ENCODE measurements at regions not wholly inside any gene's neighbourhood (a gene's known extent, or its start where the extent isn't known, plus 50 kb on each side); places are given as distances from the start of the nearest gene placed in this dataset.
A peak's percentile ranks its signal among the peaks of the same experiment; 100 is the strongest.

DNA sequence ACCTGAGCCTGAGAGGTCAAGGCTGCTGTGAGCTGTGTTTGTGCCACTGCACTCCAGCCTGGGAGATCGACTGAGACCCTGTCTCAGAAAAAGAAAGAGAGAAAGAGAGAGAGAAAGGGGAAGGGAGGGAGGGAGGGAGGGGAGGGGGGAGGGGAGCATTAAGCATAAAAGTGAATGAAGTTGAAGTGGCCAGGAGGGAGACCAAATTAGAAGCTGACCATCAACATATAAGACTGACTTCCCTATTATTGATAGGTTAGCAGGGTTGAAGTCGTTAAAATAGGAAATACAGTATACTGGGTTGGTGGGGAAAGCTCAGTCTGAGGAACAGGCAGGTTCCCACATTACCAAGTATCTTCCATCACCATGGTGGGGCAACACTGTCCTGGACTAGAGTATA is 117.1 kb upstream of the MKLN1 start:
- no peak for DNase-seq (ENCODE audit: low read depth in 2 of 2)

DNA sequence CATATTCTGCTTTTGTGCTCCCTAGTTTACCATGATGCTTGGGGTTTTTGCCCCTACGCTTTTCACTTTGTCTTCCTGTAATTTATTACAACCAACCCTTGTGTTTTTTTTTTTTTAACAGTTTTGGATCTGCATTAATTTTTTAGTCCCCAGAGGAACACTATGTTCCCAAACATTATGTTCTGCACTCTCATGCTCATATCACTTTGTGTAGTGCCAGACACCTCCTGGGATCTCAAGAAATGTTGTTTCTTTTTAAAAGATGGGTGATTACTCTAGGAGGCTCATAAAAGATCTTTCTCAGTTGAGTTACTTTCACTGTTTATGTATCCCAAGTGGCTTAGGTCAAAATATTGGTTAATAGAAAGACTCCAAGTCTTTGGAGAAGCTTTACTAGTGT is 116.2 kb upstream of the MKLN1 start:
- no peak for DNase-seq (ENCODE audit: low read depth in 2 of 2)

DNA sequence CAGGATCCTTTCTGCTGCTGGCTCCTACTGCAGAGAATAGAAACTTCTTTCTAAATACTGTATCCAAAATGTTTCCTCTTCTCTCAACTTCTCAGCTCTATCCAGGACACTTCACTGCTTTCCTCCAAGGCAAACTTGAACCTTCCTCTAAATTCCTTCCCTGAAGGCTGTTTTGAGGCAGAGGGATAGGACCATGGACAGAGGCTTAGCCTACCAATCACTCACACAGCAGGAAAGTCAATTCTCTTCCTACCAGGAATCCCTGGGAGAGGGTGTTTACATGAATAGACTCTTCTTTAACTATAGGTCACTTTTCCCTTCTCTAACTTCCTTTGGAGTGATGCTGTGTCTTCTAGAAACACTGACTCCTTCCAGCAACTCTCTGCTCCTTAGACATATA is 115.6 kb upstream of the MKLN1 start:
- peak; percentile 40 to 46 for DNase-seq (ENCODE audit: low read depth in 2 of 2)

DNA sequence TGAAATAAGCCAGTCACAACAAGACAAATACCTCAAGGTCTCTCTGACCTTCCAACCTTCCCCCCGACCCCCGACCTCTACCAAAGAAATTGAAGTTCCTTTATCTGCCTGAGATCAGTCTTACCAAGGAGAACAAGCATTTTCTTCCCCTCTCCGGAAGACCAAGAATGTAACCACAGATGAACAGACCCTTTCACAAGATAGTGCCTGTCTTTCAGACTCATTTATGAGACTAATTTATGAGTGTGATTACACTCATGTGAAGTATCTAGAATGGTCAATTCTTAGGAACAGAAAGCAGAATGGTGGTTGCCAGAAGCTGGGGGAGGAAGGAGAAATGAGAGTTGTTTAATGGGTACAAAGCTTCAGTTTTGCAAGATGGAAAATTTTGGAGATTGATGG is 108.9 kb upstream of the MKLN1 start:
- no peak for DNase-seq (ENCODE audit: low read depth in 2 of 2)

DNA sequence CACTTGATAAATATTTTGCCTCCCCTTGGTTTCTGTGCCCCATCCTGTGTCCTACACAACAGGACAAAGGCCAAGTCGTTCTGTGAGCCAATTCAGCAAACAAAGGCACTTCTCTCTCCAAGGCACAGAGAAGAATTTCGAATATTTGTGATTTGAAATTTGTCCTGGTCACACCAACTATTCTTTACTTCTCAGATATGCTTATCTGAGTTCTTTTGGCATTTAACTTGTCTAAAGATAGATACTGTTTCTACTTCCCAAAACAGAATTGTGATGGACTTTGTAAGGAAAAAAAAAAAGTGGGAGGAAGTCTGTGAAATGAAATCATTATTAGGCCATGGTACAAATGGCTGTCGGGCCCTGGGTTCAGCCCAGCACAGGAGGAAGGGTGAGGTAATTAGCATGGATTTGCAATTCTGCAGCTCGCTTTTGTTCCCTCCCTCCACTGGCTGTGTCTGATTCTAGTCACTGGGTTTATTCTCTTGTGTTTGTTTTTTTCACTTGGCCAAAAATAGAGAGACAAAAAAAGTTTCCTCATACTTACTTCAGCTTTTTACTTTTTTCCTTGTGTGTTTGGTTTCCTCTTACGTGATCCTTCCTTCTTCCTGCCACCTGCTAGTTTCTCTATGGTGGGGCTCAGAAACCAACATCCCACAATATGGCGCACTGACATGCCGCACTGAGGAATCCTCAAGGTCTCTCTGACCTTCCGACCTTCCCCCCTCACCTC is 108.2 kb upstream of the MKLN1 start:
- no peak for DNase-seq (ENCODE audit: low read depth in 2 of 2)

DNA sequence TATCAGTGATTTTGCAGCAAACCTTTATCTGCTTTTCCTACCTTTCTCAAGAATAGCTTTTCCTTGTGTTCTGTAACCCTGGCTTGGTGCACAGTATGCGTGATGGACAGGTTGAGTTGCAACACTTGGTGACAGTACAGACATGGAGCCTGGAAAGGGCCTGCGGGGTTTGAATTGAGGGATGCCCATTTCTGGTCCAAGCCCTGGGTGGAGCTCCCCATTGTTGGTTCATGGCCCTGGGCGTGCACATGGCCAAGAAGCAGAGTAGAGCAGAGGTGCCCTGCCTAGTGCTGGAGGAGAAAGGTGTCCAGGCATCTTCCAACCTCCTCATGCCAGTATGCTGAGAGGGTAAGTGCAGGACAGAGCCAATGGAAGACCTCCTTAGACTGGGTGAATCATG is 106.6 kb upstream of the MKLN1 start:
- DNase-seq (ENCODE audit: low read depth in 2 of 2), result no peak

GRCh38 chr7:131222171-131222570 is 105.5 kb upstream of the MKLN1 start:
- DNase-seq (ENCODE audit: low read depth in 2 of 2), result no peak

- DNase-seq (ENCODE audit: low read depth in 2 of 2), result no peak
Observed at GRCh38 chr7:131223151-131223550, 104.5 kb upstream of the MKLN1 start.

DNA sequence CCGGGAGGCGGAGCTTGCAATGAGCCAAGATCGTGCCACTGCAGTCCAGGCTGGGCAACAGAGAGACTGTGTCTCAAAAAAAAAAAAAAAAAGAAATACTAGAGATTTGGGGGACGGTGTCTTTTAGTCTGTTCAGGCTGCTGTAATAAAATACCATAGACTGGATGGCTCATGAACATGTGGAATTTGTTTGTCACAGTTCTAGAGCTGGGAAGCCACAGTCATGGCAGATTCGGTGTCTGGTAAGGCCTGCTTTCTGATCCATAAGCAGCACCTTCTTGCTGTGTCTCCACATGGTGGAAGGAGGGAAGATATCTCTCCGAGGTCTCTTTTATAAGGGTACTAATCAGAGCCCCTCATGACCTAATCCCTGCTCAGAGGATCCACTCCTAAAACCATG is 102.7 kb upstream of the MKLN1 start:
- DNase-seq (ENCODE audit: low read depth in 2 of 2), result no peak

GRCh38 chr7:131225619-131226513 is 101.8 kb upstream of the MKLN1 start:
- DNase-seq (ENCODE audit: low read depth in 2 of 2), result peak in 1 of 2 donors; percentile 55

- DNase-seq (ENCODE audit: low read depth in 2 of 2), result peak in 1 of 2 donors; percentile 35
Observed at GRCh38 chr7:131226514-131226865, 101.2 kb upstream of the MKLN1 start.

- DNase-seq (ENCODE audit: low read depth in 2 of 2), result peak; percentile 41 to 64
Observed at GRCh38 chr7:131231381-131232220, 96.1 kb upstream of the MKLN1 start.

- no peak for DNase-seq (ENCODE audit: low read depth in 2 of 2)
Observed at GRCh38 chr7:131232768-131233167, 94.9 kb upstream of the MKLN1 start.

- DNase-seq (ENCODE audit: low read depth in 2 of 2), result no peak
Observed at GRCh38 chr7:131233193-131233592, 94.5 kb upstream of the MKLN1 start.

DNA sequence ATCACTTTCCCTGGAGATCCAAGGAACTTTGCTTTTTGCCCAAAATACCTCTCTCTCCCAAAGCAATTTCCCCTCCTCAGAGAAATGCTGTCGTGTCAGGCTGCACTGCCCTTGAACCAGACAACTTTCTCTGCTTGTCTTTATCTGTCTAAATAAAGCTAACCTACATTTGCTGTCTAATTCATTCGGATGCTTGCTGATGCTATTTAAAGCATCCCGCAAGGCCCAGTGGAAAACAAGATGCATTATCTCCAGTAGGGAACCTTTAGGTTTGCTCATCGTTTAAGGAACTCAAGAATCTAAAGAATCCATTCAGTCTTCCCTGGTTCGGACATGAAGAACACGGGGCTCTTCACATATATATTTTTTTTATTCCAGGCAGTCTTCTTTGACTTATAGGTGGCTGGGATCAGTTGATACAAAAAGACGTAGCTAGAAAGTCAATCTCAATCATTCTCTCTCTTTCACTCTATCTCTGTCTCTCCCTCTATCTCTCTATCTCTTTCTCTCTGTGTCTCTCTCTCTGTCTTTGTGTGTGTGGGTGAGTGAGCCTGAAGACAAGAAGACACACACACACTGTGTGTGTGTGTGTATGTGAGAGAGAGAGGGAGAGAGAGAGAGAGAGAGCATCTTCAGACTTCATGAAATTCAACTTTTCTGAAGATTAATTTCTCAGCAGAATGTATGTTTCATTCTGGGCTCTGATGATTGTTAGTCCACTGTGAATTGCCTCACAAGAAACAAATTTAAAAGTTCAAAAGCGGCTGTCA is 92.8 kb upstream of the MKLN1 start:
- DNase-seq (ENCODE audit: low read depth in 2 of 2), result no peak

GRCh38 chr7:131235489-131236317 is 92.0 kb upstream of the MKLN1 start:
- peak; percentile 90 to 99 for DNase-seq (ENCODE audit: low read depth in 2 of 2)

- DNase-seq (ENCODE audit: low read depth in 2 of 2), result no peak
Observed at GRCh38 chr7:131236318-131236672, 91.4 kb upstream of the MKLN1 start.

DNA sequence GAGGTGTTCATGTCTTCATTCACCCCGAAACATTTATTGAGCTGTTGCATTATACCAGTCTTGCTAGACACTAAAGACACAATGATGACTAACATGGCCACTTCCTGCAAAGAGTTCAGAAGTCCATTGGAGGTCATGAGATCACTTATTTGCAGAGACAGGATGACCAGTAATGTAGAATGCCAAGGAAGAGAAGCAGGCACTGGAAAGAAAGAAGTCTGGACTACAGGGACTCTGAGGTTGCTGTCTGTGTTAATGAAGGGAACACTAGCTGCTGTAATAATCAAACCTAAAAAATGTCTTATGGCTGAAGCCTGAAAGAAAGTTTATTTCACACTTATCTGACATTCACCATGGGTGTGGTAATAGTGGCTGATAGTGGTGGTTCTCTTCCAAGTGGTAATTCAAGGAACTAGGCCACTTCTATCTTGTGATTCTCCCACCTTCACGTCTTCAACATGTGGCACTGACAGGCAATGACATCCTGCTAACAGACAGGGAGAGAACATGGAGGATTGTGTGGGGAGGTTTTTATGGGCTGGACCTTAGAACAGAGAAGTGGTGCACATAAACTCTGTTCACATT is 89.2 kb upstream of the MKLN1 start:
- peak in 1 of 2 donors; percentile 93 for DNase-seq (ENCODE audit: low read depth in 2 of 2)

DNA sequence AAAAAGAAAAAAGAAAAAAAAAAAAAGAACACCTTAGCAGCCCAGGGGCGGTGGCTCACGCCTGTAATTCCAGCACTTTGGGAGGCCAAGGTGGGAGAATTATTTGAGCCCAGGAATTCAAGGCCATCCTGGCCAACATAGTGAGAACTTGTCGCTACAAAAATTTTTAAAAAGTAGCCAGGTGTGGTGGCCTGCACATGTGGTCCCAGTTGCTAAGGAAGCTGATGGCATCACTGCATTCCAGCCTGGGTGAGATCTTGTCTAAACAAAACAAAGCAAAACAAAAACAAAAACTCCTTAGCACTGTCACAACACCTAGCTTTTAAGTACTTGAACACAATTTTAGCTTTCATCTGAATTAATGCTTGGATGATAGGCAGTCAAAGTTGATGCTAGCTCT is 86.3 kb upstream of the MKLN1 start:
- no peak for DNase-seq (ENCODE audit: low read depth in 2 of 2)

- DNase-seq (ENCODE audit: low read depth in 2 of 2), result no peak
Observed at GRCh38 chr7:131242123-131242650, 85.5 kb upstream of the MKLN1 start.
